A549 (cell line): ENCODE measurements at regions not wholly inside any gene's neighbourhood (a gene's known extent, or its start where the extent isn't known, plus 50 kb on each side); places are given as distances from the start of the nearest gene placed in this dataset.

Source experiments
- ATAC-seq, 2 experiments: fragments of 200-7000 bp in 1 of 2; fragments of >200 bp in 1 of 2; cut with Nextera tagmentation in 1 of 2; cut with Tn5 transposase in 1 of 2; 3 replicates each; pipeline versions ENCODE4 v1.8.0 to v1.9.1; 2018 to 2020; ENCODE audit warnings: mild to moderate bottlenecking in 1 of 2, moderate library complexity in 1 of 2
- CTCF ChIA-PET: fragments of 300-600 bp; sonication (Branson Sonifier 250); formaldehyde crosslinking; extraction: SDS; loops from one replicate; lab custom pipeline; 2021; ENCODE audit warnings: antibody characterized with exemption, inconsistent platforms; lab: Yijun Ruan, JAX
- POLR2A ChIA-PET: fragments of 350-600 bp; formaldehyde crosslinking; extraction: SDS; loops from one replicate; lab custom pipeline; 2021; ENCODE audit warnings: antibody characterized with exemption, inconsistent platforms; lab: Yijun Ruan, JAX
- DNase-seq, 2 experiments: peaks; one replicate each; pipeline versions ENCODE4 v3.0.0 to v3.0.0-alpha.2; 2011 to 2016; ENCODE audit warnings: low read depth in 1 of 2, low spot score in 1 of 2
- FAIRE-seq: peaks from 2 replicates; lab custom pipeline; 2011; peaks lifted over from hg19 to GRCh38; lab: Jason Lieb, UNC
- H3K27ac ChIP-seq, 2 experiments: fragments of >200 bp; sonication (Bioruptor Twin); formaldehyde crosslinking; 3 replicates each; pipeline ENCODE4 v1.5.1; 2016 to 2017
- H3K4me1 ChIP-seq: fragments of >200 bp; sonication (Bioruptor Twin); formaldehyde crosslinking; 3 replicates; pipeline ENCODE4 v1.6.1; 2016
- H3K4me2 ChIP-seq: fragments of >200 bp; sonication (Bioruptor Twin); formaldehyde crosslinking; 3 replicates; pipeline ENCODE4 v1.6.1; 2016
- H3K4me3 ChIP-seq: fragments of >200 bp; sonication (Bioruptor Twin); formaldehyde crosslinking; 3 replicates; pipeline ENCODE4 v1.5.1; 2016
- H3K9me3 ChIP-seq: fragments of >200 bp; sonication (Bioruptor Twin); formaldehyde crosslinking; 3 replicates; pipeline ENCODE4 v1.6.1; 2016
- CBX2 ChIP-seq: fragments of 200-600 bp; sonication (generic); IDR thresholded peaks from 2 replicates; pipeline ENCODE4 v1.6.1; 2016; ENCODE audit warnings: low read depth, mild to moderate bottlenecking, borderline replicate concordance
- CBX8 ChIP-seq: fragments of 200-600 bp; sonication (generic); IDR thresholded peaks from 2 replicates; pipeline ENCODE4 v1.6.1; 2016
- CHD2 ChIP-seq: fragments of 150-350 bp; IDR thresholded peaks from 2 replicates; pipeline ENCODE4 v1.6.1; 2014; ENCODE audit warnings: low read length; ENCODE audit not compliant: partially characterized antibody
- CHD4 ChIP-seq: fragments of 200-600 bp; sonication (generic); IDR thresholded peaks from 2 replicates; pipeline ENCODE4 v1.6.1; 2016; ENCODE audit warnings: antibody characterized with exemption, mild to moderate bottlenecking, borderline replicate concordance
- EHF ChIP-seq: fragments of 250-450 bp; sonication (Bioruptor Pico); IDR thresholded peaks from 2 replicates; pipeline ENCODE4 v1.5.0; 2020; ENCODE audit warnings: mild to moderate bottlenecking
- EP300 ChIP-seq, 2 experiments: fragments of >200 bp; sonication (Bioruptor Twin); formaldehyde crosslinking; IDR thresholded peaks; 2 replicates in 1 of 2; 3 replicates in 1 of 2; pipeline ENCODE4 v1.6.1; 2016 to 2017
- ESRRA ChIP-seq: fragments of 150-350 bp; IDR thresholded peaks from 2 replicates; pipeline ENCODE4 v1.6.1; 2014; ENCODE audit warnings: mild to moderate bottlenecking, low read length, borderline replicate concordance
- FOSB ChIP-seq: fragments of 250-450 bp; sonication (Bioruptor Pico); IDR thresholded peaks from 2 replicates; pipeline ENCODE4 v1.5.0; 2020; ENCODE audit warnings: mild to moderate bottlenecking, moderate library complexity
- GATA3 ChIP-seq: IDR thresholded peaks from 2 replicates; pipeline ENCODE4 v1.6.1; 2012; ENCODE audit warnings: borderline replicate concordance
- HOXB13 ChIP-seq: fragments of 250-450 bp; sonication (Bioruptor Pico); IDR thresholded peaks from 2 replicates; pipeline ENCODE4 v1.5.0; 2020; ENCODE audit warnings: low read depth, mild to moderate bottlenecking, moderate library complexity
- HOXB5 ChIP-seq: fragments of 250-450 bp; sonication (Bioruptor Pico); IDR thresholded peaks from 2 replicates; pipeline ENCODE4 v1.5.0; 2020; ENCODE audit warnings: mild to moderate bottlenecking, moderate library complexity
- KDM5A ChIP-seq: fragments of 200-600 bp; sonication (generic); IDR thresholded peaks from 2 replicates; pipeline ENCODE4 v1.6.1; 2016; ENCODE audit warnings: antibody characterized with exemption, mild to moderate bottlenecking
- PHF8 ChIP-seq: fragments of 200-600 bp; sonication (generic); IDR thresholded peaks from 2 replicates; pipeline ENCODE4 v1.6.1; 2016; ENCODE audit warnings: low read depth, mild to moderate bottlenecking, antibody characterized with exemption, moderate library complexity, borderline replicate concordance
- RCOR1 ChIP-seq: fragments of 150-350 bp; IDR thresholded peaks from 2 replicates; pipeline ENCODE4 v1.6.1; 2014; ENCODE audit warnings: antibody characterized with exemption, low read length, low read depth
- WGBS: methylation state at CpG from one replicate; pipeline ENCODE4 v1.1.6; 2017; ENCODE audit errors: missing lambda C conversion rate; 5-methylcytosine and 5-hydroxymethylcytosine counted together
- TF ChIP-seq, protein P1 (sequence below): fragments of 150-350 bp; IDR thresholded peaks from 2 replicates; pipeline ENCODE4 v1.6.1; 2014; ENCODE audit warnings: low read depth, mild to moderate bottlenecking, low read length
- TF ChIP-seq, protein P2 (sequence below): IDR thresholded peaks from 2 replicates; pipeline ENCODE4 v1.6.1; 2012
- TF ChIP-seq, protein P3 (sequence below): fragments of 450-650 bp; IDR thresholded peaks from 2 replicates; pipeline ENCODE4 v1.6.1; 2014; ENCODE audit warnings: antibody characterized with exemption

DNA sequence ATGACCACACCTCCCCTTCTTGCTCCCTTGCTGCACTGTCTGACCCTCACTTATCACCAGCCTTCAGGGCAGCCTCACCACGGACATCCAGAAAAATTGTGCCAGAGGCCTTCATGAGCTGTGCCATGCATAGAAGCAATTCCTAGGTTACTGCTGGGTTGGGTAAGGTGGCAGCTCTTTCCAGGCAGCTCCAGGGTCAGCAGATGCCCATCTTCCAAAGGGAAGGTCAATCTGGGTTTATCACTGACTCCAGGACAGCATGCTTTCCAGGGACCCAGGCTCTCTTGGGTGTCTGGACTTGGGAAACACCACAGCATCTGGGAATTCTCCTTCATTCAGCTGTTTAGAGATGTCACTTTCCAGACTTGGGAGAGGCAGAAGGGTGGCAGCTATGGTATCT lies 188.9 kb upstream of the CXCL12 start:
- no peak overlapping the region for H3K4me2 ChIP-seq
- no peak for TF ChIP-seq CBX2
- TF ChIP-seq, protein P1, sequence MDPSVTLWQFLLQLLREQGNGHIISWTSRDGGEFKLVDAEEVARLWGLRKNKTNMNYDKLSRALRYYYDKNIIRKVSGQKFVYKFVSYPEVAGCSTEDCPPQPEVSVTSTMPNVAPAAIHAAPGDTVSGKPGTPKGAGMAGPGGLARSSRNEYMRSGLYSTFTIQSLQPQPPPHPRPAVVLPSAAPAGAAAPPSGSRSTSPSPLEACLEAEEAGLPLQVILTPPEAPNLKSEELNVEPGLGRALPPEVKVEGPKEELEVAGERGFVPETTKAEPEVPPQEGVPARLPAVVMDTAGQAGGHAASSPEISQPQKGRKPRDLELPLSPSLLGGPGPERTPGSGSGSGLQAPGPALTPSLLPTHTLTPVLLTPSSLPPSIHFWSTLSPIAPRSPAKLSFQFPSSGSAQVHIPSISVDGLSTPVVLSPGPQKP, result no peak
- TF ChIP-seq HOXB5 (CRISPR knock-in tag), result no peak
- TF ChIP-seq, protein P2, sequence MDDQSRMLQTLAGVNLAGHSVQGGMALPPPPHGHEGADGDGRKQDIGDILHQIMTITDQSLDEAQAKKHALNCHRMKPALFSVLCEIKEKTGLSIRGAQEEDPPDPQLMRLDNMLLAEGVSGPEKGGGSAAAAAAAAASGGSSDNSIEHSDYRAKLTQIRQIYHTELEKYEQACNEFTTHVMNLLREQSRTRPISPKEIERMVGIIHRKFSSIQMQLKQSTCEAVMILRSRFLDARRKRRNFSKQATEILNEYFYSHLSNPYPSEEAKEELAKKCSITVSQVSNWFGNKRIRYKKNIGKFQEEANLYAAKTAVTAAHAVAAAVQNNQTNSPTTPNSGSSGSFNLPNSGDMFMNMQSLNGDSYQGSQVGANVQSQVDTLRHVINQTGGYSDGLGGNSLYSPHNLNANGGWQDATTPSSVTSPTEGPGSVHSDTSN, result no peak
- DNase-seq (no peak), FAIRE-seq (no peak), ATAC-seq (no peak)
- H3K4me3 ChIP-seq, result no peak overlapping the region
- POLR2A ChIA-PET, result no interaction called here
- no CpG with 5 or more reads among the region's 1 CpG for WGBS
- CTCF ChIA-PET, result no interaction called here
- H3K9me3 ChIP-seq, result no peaks in the 10 kb centered on the region
- H3K27ac ChIP-seq, result no peak overlapping the region
- no peaks in the 10 kb centered on the region for H3K4me1 ChIP-seq

DNA sequence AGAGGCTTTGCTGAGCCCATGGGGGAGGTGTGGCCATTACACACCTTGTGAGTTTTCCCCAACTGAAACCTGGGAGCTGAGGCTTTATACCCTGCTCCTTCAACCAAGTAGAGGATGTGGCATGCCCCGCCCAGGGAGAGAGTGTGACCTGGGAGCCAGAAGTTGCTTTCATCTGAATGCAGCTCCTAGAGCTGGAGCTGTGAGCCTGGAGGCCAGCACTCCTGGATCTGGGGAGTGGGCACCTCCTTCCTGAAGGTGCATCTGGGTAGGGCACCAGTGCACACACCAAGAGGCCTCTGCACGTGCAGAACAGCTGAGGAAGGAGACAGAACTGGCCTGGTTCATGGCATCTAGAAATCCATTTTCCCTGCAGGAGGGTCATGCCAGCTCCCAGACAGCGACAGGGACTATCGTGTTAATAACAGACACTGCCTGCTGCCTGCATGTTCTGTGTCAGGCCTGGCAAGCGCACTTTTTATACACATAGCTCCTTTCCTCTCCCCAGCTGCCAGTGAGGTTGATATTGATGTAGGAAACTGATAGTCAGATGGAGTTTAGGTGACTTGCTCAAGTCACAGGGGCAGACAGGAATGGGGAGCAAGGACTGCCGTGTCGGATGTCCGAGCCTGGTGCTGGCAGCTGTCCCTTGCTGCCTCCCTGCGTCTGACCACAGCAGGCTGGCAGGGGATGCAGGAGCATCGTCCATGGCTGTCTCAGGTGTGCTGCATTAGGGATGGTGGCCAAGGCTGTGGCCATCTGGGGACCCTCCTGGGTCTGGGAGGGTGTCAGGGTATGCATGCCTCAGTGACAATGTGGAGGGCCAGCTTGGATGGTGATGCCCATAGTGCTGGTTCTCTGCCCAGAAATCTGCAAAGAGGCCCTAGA lies 189.9 kb upstream of the CXCL12 start:
- H3K9me3 ChIP-seq, result no peaks in the 10 kb centered on the region
- CTCF ChIA-PET, result no interaction called here
- no peak for DNase-seq
- TF ChIP-seq, protein P1, result no peak
- no peak for TF ChIP-seq KDM5A
- TF ChIP-seq CHD4, result no peak
- no peak for TF ChIP-seq EP300 (IDR thresholded peaks at IDR 0.05)
- TF ChIP-seq CHD2, result no peak
- TF ChIP-seq FOSB (CRISPR knock-in tag), result no peak
- TF ChIP-seq HOXB13 (CRISPR knock-in tag), result no peak
- TF ChIP-seq CBX8, result no peak
- TF ChIP-seq HOXB5 (CRISPR knock-in tag), result no peak
- no peak for TF ChIP-seq RCOR1
- TF ChIP-seq GATA3, result no peak
- no peak for TF ChIP-seq EHF (CRISPR knock-in tag)
- no peak for TF ChIP-seq ESRRA
- TF ChIP-seq, protein P3, sequence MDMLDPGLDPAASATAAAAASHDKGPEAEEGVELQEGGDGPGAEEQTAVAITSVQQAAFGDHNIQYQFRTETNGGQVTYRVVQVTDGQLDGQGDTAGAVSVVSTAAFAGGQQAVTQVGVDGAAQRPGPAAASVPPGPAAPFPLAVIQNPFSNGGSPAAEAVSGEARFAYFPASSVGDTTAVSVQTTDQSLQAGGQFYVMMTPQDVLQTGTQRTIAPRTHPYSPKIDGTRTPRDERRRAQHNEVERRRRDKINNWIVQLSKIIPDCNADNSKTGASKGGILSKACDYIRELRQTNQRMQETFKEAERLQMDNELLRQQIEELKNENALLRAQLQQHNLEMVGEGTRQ, result no peak
- TF ChIP-seq PHF8, result no peak
- WGBS, result 14% methylated on average over 9 of the region's 10 CpGs
- no peak overlapping the region for H3K27ac ChIP-seq
- no peak overlapping the region for H3K4me3 ChIP-seq
- FAIRE-seq, result no peak
- no peak overlapping the region for H3K4me2 ChIP-seq
- ATAC-seq, result no peak
- H3K4me1 ChIP-seq, result no peaks in the 10 kb centered on the region
- POLR2A ChIA-PET, result no interaction called here
